ENCODE measurements at regions not wholly inside any gene's neighbourhood (a gene's known extent, or its start where the extent isn't known, plus 50 kb on each side); places are given as distances from the start of the nearest gene placed in this dataset.

DNA sequence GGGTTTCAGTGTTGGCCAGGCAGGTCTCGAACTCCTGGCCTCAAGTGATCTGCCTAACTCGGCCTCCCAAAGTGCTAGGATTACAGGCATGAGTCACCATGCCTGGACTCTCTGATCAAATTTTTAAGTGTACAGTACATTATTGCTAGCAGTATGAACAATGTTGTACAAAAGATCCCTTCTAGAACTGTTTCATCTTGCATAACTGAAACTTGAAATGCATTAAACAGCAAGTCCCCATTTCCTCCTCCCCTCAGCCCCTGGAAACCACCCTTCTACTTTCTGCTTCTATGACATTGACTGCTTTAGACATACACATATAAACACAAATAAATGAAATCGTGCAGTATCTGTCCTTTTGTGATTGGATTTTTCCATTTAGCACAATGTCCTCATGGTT, 463.4 kb downstream of the PTPRC start:
- no peak for DNase-seq (ENCODE audit: low read depth in 2 of 2)

DNA sequence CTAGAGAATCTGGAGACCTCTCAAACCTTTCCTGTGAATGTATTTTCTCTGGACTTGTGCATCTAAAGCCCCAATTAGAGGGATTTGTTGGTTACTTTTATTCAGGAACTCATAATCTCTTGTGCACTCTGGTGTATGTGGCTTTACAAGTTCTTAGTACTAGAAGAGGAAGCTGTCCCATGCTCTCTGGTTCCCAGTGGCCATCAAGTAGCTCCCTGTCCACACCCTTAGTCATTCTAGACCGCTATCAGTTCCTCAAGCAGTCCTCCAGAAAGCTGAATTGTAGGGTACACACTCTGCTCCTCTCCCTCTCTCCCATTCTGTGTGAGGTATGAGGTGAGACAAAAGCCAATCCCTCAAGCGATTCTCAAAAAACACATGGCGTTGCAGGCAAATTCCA, 470.3 kb downstream of the PTPRC start:
- no peak for DNase-seq (ENCODE audit: low read depth in 2 of 2)

DNA sequence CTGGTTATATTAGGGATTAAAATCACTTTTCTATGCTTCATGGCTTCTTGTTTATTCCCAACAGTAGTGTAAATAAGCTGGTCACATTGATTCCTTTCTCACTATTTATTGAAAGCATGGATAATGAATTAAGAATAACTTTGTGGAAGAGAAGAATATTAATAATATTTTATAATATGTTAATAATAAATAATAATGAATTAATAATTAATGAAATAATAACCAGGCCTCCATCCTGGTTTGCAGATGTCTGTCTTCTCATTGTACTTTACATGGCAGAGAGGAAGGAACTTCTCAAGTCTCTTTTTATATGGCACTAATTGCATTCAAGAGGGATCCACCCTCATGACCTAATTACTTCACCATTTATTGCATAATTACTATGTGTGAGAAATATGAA, 473.5 kb downstream of the PTPRC start:
- DNase-seq (ENCODE audit: low read depth in 2 of 2), result no peak

DNA sequence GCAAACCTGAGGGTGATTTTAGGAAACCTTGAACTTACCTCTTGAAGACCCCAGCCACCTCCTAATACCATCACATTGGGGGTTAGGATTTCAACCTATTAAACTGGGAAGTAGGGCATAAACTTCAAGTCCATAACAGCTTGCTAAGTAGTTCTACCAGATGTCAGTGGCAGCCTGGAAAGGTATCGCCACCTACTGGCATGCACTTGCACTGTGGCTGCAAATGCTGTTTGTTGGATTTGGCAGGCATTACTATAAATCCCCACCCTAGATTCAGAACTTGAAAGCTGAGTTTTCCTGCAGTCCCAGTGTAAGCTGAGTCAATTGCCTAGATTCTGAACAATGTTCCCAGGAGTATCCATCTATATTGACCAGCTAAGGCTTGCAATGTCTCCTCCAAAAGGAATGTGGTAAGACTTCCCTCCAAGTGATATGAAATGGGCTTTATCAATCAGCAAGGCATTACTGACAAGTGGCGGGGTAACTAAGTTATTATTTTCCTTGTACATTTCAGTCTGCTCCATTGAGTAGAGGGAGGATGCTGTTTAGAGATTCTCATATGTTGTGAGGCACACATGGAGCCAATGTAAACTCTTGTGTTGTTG, 474.5 kb downstream of the PTPRC start:
- peak; percentile 20 to 47 for DNase-seq (ENCODE audit: low read depth in 2 of 2)

DNA sequence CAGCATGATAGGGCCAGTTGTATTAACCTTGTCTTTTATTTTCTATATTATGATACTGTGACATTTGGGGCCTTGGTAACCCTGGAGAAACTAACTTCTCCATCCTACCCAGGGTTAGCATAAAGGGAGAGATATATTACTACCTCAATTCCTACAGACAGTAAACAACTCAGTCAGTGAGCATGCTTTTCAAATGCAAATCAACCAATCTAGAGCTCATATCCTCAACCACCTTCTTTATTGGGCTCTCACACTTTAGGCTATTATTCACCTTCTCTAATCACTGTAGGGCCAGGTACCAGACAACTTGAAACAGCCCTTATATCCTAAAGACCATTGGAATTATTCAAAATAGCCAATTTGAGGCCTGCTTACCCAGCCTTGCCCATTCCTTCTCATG, 477.6 kb downstream of the PTPRC start:
- no peak for DNase-seq (ENCODE audit: low read depth in 2 of 2)

DNA sequence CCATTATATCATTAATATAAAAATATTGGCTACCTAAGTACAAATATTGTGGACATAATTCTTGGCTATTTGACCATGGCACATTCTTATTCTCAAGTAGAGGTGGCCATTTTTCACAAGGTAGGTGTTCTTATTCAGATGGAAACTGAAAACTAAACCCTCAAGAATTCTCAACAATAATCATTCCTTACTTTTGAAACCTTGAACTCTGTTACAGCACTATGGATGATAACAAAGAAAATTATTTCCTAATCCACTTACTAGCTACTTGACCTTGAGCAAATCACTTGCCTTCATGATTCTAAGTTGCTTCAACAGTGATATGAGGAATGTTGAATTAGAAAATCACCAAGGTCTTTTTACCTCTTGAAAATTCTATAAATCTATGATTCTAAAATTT, 482.2 kb downstream of the PTPRC start:
- no peak for DNase-seq (ENCODE audit: low read depth in 2 of 2)

DNA sequence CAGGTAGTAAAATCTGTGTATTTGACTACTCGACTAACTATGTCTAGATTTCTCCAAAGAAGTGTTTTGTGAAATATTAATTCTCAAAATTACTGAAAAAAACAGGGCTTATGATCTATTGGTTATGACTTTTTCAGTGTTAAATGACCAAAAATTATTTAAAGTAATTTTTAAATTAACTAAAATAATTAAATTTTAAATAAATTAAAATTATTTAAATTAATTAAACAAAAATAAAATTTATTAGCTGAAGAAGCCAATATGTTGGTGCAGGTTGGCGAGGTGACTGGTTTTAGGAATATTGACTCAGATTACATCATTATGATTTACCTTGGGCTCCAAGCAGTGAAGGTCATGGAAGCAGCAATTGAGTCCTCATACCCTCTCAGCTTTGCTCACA, 483.2 kb downstream of the PTPRC start:
- DNase-seq (ENCODE audit: low read depth in 2 of 2), result no peak

DNA sequence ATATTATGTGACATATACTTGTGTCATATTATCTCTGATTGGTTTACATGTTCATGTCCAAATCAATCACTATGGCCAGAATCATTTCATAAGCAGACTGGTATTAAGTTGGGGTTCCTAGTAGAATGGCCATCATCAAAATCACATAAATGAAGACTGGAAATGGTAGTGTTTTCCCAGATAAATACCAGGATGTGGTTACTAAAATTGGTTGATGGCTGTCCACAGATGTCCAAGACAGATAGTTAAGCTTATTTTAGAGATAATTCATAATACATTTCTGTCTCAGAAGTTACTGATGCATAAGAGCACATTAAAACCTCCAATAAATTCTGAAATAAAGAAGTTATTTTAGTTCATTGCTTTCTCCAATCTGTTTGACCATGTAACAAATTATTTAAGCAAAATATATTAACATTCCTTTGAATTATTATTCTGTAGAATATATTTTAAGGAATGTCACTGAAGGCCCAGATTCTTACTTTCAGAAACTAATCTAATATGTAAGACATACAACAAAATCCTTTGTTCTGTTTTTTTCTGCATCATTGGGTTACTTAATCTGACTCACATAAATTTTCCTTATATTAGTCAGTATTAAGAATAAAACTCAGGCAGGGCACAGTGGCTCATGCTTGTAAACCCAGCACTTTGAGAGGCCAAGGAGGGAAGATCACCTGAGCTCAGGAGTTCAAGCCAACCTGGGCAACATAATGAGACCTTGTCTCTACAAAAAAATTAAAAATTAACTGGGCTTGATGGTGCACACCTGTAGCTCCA, 483.9 kb downstream of the PTPRC start:
- DNase-seq (ENCODE audit: low read depth in 2 of 2), result no peak

DNA sequence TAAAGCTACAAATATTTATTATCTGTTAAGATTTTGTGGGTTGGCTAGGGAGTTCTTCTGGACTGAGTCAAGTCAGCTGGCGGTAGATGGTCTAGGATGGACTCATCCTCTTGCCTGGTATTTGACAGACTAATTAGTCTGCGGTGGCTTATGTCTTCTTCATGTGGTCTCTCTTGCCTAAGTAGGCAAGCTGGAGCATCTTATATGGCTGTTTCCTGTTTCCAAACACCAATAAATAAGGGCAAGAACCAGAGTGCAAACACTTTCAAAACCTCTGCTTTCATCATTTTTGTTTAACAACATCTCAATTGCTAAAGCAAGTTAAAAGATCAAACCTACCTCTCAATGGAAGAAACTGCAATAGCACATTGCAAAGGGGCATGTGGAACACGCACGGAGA, 484.8 kb downstream of the PTPRC start:
- DNase-seq (ENCODE audit: low read depth in 2 of 2), result no peak

DNA sequence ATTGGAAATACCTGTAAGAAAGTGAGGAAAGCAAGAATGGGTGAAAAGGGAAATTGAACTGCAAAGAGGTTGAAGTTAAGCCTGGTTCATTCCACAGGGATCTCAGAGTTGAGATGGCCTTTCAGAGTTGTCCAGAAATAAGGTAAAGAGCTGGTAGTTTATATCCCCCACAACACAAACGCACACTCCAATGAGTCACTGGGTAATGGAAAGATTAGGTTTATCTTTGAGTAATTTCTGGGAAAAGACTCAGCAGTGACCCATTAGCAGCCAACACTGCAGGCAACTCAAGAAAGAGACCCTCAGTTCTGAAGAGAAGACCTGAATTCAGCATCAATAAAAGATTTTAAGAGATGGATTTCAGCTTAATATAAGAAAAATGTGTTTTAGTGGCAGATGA, 485.5 kb downstream of the PTPRC start:
- no peak for DNase-seq (ENCODE audit: low read depth in 2 of 2)

DNA sequence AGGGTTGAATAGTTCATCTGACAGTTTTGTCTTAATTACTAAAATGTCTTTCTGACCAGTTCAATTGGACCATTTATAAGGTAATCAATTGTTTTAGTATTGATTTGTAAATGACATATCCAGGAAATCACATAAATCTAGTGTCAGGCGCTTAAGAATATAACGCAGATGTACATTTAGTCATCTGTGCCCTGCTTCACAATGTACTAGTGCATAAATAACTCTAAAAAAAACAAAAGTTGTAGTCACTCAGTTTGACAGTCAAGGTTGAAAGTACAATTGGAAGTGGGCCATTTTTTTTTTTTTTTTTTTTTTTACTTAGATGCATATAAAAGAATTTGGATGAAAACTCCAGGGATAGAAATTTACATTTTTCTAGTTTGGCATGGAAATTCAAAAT, 490.4 kb downstream of the PTPRC start:
- DNase-seq (ENCODE audit: low read depth in 2 of 2), result no peak

DNA sequence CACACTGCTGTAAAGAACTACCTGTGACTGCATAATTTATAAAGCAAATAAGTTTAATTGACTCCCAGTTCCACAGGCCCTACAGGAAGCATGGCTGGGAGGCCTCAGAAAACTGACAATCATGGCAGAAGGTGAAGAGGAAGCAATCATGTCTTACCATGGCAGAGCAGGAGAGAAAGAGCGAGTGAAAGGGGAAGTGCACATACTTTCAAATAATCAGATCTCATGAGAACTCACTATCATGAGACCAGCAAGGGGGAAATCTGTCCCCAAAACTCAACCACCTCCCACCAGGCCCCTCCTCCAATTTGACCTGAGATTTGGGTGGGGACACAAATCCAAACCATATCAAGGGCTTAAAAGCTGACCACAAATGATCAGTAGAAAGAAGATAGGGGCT, 493.2 kb downstream of the PTPRC start:
- DNase-seq (ENCODE audit: low read depth in 2 of 2), result no peak

DNA sequence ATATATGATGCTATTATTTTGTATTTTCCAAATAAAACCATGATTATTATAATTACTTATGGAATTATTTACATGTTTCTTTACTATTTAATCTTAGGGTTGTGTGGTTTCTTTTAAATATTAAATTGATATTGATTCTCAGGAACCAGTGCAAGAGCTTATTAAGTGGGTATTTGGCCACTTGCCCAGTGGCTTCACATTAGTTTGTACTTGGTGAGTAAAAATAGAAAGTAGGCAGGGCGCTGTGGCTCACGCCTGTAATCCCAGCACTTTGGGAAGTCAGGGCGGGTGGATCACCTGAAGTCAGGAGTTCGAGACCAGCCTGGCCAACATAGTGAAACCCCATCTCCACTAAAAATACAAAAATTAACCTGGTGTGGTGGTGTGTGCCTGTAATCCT, 497.1 kb downstream of the PTPRC start:
- DNase-seq (ENCODE audit: low read depth in 2 of 2), result no peak

DNA sequence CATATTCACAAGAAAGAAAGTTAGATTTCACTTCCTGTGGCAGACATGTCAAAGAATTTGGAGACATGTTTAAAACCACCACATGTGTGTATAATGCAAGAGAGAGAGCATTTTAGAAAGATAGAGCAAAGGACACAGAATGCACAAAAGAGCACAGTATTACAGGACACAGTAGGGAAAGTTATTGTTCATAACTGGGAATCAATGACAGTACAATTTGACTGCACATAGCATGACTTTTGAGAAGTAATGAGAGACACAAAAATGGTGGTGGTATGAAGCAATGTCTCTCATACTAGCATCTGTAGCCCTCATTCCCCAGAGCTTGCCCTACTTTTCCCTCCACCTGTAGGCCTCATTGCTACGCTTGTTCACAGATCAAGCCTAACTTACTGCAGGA, 499.2 kb downstream of the PTPRC start:
- DNase-seq (ENCODE audit: low read depth in 2 of 2), result no peak

DNA sequence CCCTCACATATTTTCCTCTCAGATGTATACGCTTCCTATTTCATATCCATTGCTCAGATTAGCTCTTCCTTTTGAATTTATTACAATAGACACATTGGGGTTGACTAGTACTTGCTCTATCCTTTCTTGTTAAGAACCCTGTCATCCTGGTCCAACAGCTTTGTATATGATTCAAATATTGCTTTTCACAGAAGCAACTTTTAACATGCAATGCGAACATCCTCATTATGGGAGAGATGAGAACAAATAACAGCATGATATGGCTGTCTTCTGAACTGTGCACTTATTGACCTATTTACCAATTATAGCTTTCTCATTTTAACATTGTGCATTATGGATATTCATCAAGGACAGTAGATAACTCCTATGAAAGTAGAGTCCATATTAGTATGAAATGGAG, 510.8 kb downstream of the PTPRC start:
- DNase-seq (ENCODE audit: low read depth in 2 of 2), result no peak

DNA sequence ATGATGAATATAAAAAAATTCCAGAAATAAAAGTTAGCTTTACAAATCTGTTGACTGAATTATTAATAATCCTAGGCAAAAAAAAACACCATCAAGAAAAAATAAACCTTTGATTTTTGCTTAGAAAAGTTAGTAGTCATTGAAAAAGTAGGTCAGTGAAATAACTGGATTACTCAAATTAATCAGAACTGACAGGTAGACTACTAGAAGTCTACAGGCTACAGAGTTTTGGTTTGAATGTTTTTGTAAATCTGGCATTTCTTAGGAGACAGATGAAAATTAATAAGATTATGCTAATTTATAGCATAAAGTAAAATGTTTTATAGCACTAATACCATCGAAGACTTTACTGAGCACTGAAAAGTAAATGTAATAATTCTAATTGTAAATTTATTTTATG, 511.9 kb downstream of the PTPRC start:
- DNase-seq (ENCODE audit: low read depth in 2 of 2), result no peak

DNA sequence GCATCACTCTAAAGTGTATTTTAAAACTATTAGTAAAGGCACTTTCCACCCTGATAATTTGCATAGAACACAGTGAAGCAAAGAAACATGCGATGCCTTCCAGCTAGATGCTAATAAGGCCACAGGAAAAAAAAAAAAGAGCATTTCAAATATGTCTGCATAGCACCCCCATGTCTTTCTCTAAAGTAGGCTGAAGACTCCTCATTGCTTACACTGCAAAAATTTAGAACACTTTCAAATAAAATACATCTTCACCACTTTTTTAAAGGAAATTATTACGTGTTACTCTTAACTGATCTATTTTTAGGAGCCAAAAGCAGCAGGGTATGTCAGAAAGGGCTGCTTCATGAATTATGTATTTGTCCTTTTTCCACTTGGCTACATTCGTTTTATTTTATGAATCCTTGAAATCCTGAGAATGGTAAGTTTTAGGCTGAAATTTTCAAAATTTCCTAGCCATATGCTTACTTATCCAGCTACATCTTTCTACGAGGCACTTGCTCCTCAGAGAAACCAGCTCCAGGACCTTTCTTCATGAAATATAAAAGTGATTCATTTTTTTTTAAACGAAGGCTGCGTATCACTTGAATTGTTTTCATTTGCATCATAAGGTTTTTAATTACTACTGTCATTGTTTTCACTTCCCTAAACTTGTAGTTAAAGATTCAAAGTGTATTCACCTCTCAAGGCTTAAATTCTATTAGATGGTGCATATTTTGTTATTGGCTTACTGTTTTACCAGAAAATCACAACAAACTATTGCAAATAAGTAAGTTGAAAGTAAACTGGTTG, 513.0 kb downstream of the PTPRC start:
- no peak for DNase-seq (ENCODE audit: low read depth in 2 of 2)

DNA sequence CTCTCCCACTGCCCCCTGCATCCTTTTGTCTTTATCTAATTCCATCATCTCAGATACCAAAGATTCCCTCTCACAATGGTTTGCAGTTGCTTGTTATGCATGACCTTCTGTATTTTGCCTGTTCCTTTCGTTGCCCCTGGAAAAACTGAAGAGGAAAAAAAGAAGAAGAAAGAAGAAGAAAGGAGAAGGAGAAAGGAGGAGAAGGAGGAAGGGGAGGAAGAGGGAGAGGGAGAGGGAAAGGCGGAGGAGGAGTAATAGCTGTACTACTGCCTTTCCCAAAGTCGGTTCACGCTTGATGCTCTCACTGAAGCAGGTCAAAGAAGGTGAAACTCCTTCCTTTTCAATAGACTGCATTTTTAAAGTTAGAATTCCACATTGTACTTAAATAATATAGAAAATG, 513.8 kb downstream of the PTPRC start:
- DNase-seq (ENCODE audit: low read depth in 2 of 2), result no peak

DNA sequence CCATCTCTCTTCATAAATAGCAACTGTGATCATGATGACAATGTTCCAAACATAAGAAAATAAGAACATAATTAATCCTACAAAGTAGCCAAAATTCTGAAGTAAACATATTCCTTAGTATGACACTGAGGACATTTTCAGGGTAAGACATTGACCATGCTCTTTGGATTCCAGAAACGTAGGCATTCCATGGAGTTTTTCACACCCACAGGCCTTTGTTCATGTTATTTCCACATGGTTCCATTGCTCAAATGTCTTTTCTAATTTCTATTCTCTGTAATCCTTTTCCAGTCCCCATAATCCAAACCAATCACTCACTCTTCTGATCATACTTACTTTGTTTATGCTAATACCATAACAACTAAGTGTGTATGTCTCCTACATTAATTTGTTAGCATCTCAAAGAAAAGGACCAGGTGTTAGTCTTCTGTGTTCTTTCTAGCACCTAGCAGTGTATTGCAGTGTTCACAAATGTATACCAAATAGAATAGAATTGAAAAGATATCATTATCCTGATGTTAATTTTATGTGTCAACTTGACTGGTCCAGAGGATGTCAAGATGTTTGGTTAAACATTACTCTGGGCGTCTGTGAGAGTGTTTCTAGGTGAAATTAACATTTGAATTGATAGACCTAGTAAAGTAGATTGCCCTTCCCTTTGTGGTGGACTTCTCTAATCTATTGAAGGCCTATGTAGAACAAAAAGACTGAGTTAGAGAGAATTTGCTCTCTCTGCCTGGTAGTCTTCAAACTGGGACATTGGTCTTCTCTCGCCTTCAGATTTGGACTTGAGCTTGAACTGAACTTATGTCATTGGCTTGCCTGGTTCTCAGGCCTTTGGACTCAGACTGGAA, 516.6 kb downstream of the PTPRC start:
- no peak for DNase-seq (ENCODE audit: low read depth in 2 of 2)

DNA sequence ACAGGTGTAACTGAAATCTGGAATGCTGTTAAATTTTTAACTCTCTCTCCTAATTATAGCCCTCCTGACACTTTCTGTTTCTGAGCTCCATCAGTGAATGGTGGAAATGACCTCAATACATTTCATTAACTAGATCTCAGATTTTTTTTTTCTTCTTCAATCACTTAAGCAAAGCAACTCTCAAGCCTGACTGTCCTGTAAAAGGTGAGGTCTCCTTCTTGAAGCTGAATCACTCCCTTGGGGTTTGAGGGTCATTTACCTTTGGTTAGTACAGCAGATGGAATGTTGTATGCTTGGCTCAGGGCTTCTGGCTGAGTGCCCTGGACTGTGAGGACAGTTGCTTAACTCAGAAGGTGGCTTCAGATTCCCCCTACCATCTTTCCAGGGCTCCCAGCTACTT, 518.7 kb downstream of the PTPRC start:
- no peak for DNase-seq (ENCODE audit: low read depth in 2 of 2)

DNA sequence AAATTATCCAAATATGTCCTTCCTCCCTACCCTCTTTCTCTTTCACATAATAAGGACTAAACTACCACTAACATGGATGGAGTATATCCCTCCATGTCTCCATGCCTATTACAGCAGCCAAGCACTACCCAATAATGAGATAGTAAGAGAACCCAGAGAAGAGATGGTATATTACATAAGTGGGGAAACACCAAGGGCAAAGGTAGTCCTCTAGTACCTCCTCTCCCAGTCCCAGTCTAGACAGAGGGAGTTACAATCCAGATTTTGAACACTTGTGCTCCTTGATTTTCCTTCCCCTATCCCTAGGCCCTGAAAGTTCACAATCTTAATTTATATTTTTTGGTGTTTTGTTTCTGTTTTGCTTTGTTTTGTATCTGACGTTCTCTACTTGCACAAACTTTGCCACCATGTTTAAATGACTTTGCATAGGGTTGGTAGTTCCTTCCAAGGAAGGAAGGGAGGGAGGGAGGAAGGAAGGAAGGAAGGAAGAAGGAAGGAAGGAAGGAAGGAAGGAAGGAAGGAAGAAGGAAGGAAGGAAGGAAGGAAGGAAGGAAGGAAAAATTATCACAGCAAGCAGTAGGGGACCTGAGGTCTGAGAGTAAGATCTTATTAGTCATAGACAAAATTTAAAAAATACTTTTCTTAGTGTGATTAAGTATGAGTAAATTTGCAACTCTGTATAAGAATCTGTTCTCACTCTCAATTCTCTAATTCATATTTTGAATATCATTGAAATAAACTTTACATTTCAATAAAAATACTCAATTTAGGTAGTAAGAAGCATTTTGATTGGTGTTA, 521.9 kb downstream of the PTPRC start:
- no peak for DNase-seq (ENCODE audit: low read depth in 2 of 2)
